IMR-90 (cell line): ENCODE measurements at regions not wholly inside any gene's neighbourhood (a gene's known extent, or its start where the extent isn't known, plus 50 kb on each side); places are given as distances from the start of the nearest gene placed in this dataset.
A peak's percentile ranks its signal among the peaks of the same experiment; 100 is the strongest.
"Not testable (repeated sequence)": the region's sequence is repeated elsewhere in the genome, so short reads cannot be mapped to it uniquely, and the experiment has no call there.

ENCODE experiments used
- ATAC-seq: fragments of 200-7000 bp; cut with Tn5 transposase; 2 replicates; pipeline ENCODE4 v1.9.1; 2020; ENCODE audit warnings: low read depth, mild to moderate bottlenecking, moderate library complexity
- BruUV-seq: library from RNA; stranded (reverse); fragments of 400-500 nt; replicated peaks from 2 replicates; lab custom pipeline; 2021; lab: Mats Ljungman, UMichigan
- CTCF ChIA-PET: fragments of 300-600 bp; formaldehyde crosslinking; extraction: SDS; loops from one replicate; lab custom pipeline; 2021; ENCODE audit warnings: antibody characterized with exemption; lab: Yijun Ruan, JAX
- POLR2A ChIA-PET: fragments of 300-600 bp; sonication (Branson Sonifier 250); formaldehyde crosslinking; loops from one replicate; lab custom pipeline; 2022; ENCODE audit warnings: antibody characterized with exemption; ENCODE audit not compliant: unreplicated experiment; lab: Charles Lee
- DNase-seq: peaks from one replicate; pipeline ENCODE4 v3.0.0; 2013
- H2AFZ ChIP-seq: replicated peaks from 2 replicates; pipeline ENCODE3; 2013; ENCODE audit warnings: low read length, mild to moderate bottlenecking; ENCODE audit not compliant: poor library complexity
- H2AK5ac ChIP-seq: 2 replicates; pipeline ENCODE4 v1.6.1; 2013; ENCODE audit warnings: low read depth, low read length, inconsistent platforms
- H2AK9ac ChIP-seq: replicated peaks from 2 replicates; pipeline ENCODE3; 2013; ENCODE audit warnings: mild to moderate bottlenecking, low read depth, low read length, moderate library complexity; ENCODE audit not compliant: poor library complexity
- H2BK120ac ChIP-seq: 2 replicates; pipeline ENCODE4 v1.6.1; 2013; ENCODE audit warnings: low read depth, low read length, inconsistent platforms
- H2BK15ac ChIP-seq: 3 replicates; pipeline ENCODE4 v1.6.1; 2013; ENCODE audit warnings: low read depth, low read length, inconsistent platforms
- H2BK20ac ChIP-seq: 2 replicates; pipeline ENCODE4 v1.6.1; 2013; ENCODE audit warnings: low read depth, mild to moderate bottlenecking, inconsistent platforms, low read length, moderate library complexity
- H2BK5ac ChIP-seq: 2 replicates; pipeline ENCODE4 v1.6.1; 2013; ENCODE audit warnings: mild to moderate bottlenecking, low read depth, low read length, inconsistent platforms; ENCODE audit not compliant: poor library complexity, severe bottlenecking
- H3K14ac ChIP-seq: replicated peaks from 2 replicates; pipeline ENCODE4 v1.6.1; 2013; ENCODE audit warnings: low read depth, low read length, inconsistent platforms
- H3K18ac ChIP-seq: 2 replicates; pipeline ENCODE4 v1.6.1; 2013; ENCODE audit warnings: low read depth, low read length, control low read depth
- H3K23ac ChIP-seq: 2 replicates; pipeline ENCODE4 v1.6.1; 2013; ENCODE audit warnings: low read depth, low read length, inconsistent platforms
- H3K27ac ChIP-seq: 2 replicates; pipeline ENCODE4 v1.5.1; 2013; ENCODE audit warnings: mild to moderate bottlenecking, control low read depth, low read length; ENCODE audit not compliant: insufficient read depth
- H3K27me3 ChIP-seq: 2 replicates; pipeline ENCODE4 v1.6.1; 2013; ENCODE audit warnings: low read length; ENCODE audit not compliant: control insufficient read depth, insufficient read depth
- H3K36me3 ChIP-seq: 2 replicates; pipeline ENCODE4 v1.6.1; 2013; ENCODE audit warnings: low read length, mixed read lengths; ENCODE audit not compliant: control insufficient read depth, insufficient read depth
- H3K4ac ChIP-seq: 2 replicates; pipeline ENCODE4 v1.6.1; 2013; ENCODE audit warnings: low read depth, low read length, inconsistent platforms
- H3K4me1 ChIP-seq: 2 replicates; pipeline ENCODE4 v1.6.1; 2013; ENCODE audit warnings: low read length, mixed read lengths; ENCODE audit not compliant: control insufficient read depth, insufficient read depth
- H3K4me2 ChIP-seq: 2 replicates; pipeline ENCODE4 v1.6.1; 2013; ENCODE audit warnings: low read depth, mild to moderate bottlenecking, control low read depth, low read length, moderate library complexity
- H3K4me3 ChIP-seq: 2 replicates; pipeline ENCODE4 v1.5.1; 2013; ENCODE audit warnings: low read depth, mild to moderate bottlenecking, control low read depth, low read length, moderate library complexity; ENCODE audit not compliant: insufficient read depth
- H3K56ac ChIP-seq: 2 replicates; pipeline ENCODE4 v1.6.1; 2013; ENCODE audit warnings: low read length, inconsistent platforms; ENCODE audit not compliant: insufficient read depth; ENCODE audit errors: extremely low read depth
- H3K79me1 ChIP-seq, 2 experiments: 2 replicates each; pipeline ENCODE4 v1.6.1; 2013; ENCODE audit warnings: low read length in 2 of 2, inconsistent platforms in 1 of 2, low read depth in 1 of 2
- H3K9ac ChIP-seq: 2 replicates; pipeline ENCODE4 v1.6.1; 2013; ENCODE audit warnings: low read depth, low read length, control low read depth
- H3K9me1 ChIP-seq: 2 replicates; pipeline ENCODE4 v1.6.1; 2013; ENCODE audit warnings: low read length, inconsistent platforms; ENCODE audit not compliant: insufficient read depth
- H3K9me3 ChIP-seq: 2 replicates; pipeline ENCODE4 v1.6.1; 2013; ENCODE audit warnings: low read length; ENCODE audit not compliant: control insufficient read depth, insufficient read depth
- H4K20me1 ChIP-seq: 2 replicates; pipeline ENCODE4 v1.6.1; 2013; ENCODE audit warnings: low read length, inconsistent platforms; ENCODE audit not compliant: insufficient read depth
- H4K5ac ChIP-seq: 2 replicates; pipeline ENCODE4 v1.6.1; 2013; ENCODE audit warnings: mild to moderate bottlenecking, low read depth, low read length, control low read depth
- H4K8ac ChIP-seq, 2 experiments: 2 replicates each; pipeline ENCODE4 v1.6.1; 2013; ENCODE audit warnings: low read depth in 2 of 2, low read length in 2 of 2, control low read depth in 1 of 2, inconsistent platforms in 1 of 2
- H4K91ac ChIP-seq: 2 replicates; pipeline ENCODE4 v1.6.1; 2013; ENCODE audit warnings: low read depth, low read length, inconsistent platforms; ENCODE audit not compliant: insufficient read depth
- WGBS, 2 experiments: methylation state at CpG; one replicate each; pipeline versions ENCODE4 v1.1.5 to v1.1.7; 2013; ENCODE audit warnings: missing lambda C conversion rate in 2 of 2; ENCODE audit not compliant: insufficient read length in 1 of 2; ENCODE audit errors: extremely low coverage in 2 of 2; 5-methylcytosine and 5-hydroxymethylcytosine counted together
- dilution Hi-C: fragments of 300-500 bp; cut with HindIII; formaldehyde crosslinking; loops from one replicate; pipeline ENCODE4 v1.14.3; 2018; ENCODE audit warnings: low sequenced_read_pairs; ENCODE audit not compliant: unreplicated experiment
- in situ Hi-C: fragments of 300-500 bp; cut with MboI; formaldehyde crosslinking; loops from 3 replicates; pipeline ENCODE4 v1.14.3; 2019; ENCODE audit warnings: low sequenced_read_pairs, inconsistent platforms, mixed read lengths
- intact Hi-C: fragments of 100-400 bp; cut with micrococcal nuclease; formaldehyde crosslinking; loops from 2 replicates; pipeline ENCODE4 v1.10.0; 2022

GRCh38 chr9:41075671-41076070 lies 52.8 kb downstream of the FOXD4L6 start:
- intact Hi-C loops, H3K56ac ChIP-seq, H2BK20ac ChIP-seq, H3K27me3 ChIP-seq, H3K9ac ChIP-seq, ATAC-seq, H4K20me1 ChIP-seq, H2AFZ ChIP-seq, H3K4ac ChIP-seq, H3K9me1 ChIP-seq, H2AK9ac ChIP-seq, H2BK120ac ChIP-seq, H3K14ac ChIP-seq, H3K9me3 ChIP-seq, H3K23ac ChIP-seq, BruUV-seq, H3K79me1 ChIP-seq, H3K36me3 ChIP-seq, H3K27ac ChIP-seq, H2AK5ac ChIP-seq, H3K18ac ChIP-seq, H4K5ac ChIP-seq, CTCF ChIA-PET, H3K4me1 ChIP-seq, POLR2A ChIA-PET, H4K8ac ChIP-seq, H3K4me3 ChIP-seq, dilution Hi-C loops, in situ Hi-C loops, H4K91ac ChIP-seq, H2BK15ac ChIP-seq: not testable (repeated sequence)
- H3K4me2 ChIP-seq = peak overlapping the region; percentile 24; the same call in 1 of the 2 replicates
- peak; percentile 21 for DNase-seq
- peak overlapping the region; percentile 24 for H2BK5ac ChIP-seq
- WGBS, 2 experiments = no CpG with 5 or more reads among the region's 1 CpG
